ENCODE measurements at regions not wholly inside any gene's neighbourhood (a gene's known extent, or its start where the extent isn't known, plus 50 kb on each side); places are given as distances from the start of the nearest gene placed in this dataset.

GRCh38 chr6:156511570-156511969 lies 265.6 kb upstream of the ARID1B start:
- DNase-seq = no peak

DNA sequence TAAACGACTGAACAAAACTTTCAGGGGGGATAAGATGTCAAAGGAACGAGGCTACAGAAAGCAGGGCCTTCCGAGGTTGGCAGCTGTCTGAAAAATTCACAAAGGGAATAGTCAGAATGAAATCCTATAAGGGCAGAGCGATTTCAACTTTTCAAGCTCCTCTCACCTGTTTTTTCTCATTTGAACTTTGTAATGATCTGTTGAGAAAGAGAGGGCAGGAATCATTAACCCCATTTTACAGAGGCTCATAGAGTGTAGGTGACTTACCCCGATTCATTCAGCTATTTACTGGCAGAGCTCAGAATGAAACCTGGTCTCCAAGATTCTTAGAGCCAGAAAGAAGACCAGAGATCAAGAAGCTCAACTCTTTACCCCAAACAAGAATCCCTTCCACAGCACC lies 266.1 kb upstream of the ARID1B start:
- no peak for DNase-seq

DNA sequence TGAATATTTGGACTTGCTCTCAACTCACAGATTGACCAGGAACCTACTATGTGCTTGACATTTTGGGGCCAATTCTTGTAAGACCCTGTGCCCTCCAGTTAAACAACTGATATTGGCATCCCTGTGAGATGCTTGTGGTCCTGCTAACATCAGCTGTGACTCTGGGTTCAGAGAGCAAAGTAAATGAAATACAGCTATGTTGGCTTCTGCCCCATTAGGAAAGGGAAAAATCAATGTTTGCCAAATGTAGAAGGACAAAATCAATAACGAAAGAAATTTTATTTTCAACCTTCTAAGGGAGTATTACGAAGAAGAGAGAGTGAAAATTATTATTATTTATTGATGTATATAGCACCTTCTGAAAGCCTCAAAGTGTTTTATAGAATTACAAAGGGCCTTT lies 266.9 kb upstream of the ARID1B start:
- DNase-seq = no peak

DNA sequence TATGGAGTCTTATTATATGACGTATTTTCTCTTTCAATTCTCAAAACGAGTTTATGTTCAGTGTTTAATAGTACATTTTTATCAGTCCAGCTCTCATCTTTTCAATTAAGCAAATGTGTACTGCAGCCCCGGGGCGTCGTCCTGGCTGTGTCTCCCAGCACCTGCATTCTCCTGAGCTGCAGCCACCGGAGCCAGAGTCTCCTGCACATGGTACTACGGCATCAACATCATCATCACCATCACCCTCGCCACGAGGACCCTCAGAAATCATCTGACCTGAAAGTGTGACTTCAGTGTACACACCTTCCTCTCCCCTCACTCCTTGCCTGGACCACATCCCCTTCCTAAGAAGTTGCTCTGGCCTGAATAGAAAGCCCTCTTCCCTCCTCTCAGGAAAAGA lies 267.7 kb upstream of the ARID1B start:
- DNase-seq = no peak

- DNase-seq = no peak
Measured at GRCh38 chr6:156508923-156509322, 268.3 kb upstream of the ARID1B start.

- peak; percentile 15 for DNase-seq
Measured at GRCh38 chr6:156508126-156508525, 269.1 kb upstream of the ARID1B start.

DNA sequence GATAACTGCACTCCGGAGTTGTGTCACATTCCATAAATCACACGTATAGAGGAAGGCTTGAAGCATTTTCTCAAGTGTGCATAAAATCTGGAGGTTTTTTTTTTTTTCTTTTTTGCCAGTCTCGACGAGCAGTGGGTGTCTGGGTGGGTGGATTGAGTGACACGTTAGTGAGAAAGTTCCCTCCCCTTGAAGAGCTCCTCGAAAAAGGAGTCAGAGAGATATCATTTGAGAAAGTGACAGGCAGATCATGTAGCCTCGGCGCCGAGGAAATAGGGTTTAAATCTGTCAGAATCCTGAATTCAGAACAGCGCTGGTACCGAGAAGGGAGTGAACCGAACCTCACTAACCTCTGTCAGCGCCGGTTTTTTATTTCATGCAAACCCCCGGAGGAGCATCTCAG lies 269.5 kb upstream of the ARID1B start:
- DNase-seq = no peak

DNA sequence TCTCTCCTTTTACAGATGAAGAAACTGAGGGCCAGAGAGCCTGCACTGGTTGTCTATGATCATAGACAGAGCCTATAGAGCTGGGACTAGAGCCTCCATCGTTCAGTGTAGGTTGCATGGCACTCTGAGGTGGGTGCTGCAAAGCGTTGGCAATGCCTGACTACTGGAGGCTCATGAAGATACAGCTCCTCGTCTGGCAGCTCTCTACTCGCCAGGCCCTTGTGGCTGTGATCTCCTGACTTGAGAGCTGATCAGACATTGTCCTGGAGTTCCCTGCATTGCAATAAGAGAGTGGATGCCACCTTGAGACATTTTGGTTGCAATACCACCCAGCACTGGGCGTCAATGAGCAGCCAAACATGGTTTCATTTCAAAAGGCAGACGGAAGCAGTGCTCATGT lies 270.1 kb upstream of the ARID1B start:
- DNase-seq = no peak

GRCh38 chr6:156502969-156503504 lies 274.1 kb upstream of the ARID1B start:
- DNase-seq = no peak

DNA sequence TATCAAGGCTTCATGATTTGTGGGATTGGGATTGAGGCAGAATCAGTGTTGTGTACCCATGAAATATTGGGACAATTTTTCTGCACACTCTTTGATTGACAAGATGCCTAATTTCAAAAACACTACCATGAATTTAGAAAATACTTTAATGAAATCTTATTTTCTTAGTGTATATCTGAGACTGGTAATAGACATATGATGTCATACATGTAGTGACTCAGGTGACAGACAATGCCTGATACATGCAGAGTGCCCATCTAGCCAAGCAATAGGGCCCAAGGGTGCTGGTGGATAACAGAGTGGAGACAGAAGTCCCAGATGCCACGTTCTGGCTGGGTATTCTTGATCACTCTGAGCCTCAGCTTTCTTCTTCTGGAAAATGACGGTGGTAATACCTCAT lies 279.6 kb upstream of the ARID1B start:
- DNase-seq = no peak

DNA sequence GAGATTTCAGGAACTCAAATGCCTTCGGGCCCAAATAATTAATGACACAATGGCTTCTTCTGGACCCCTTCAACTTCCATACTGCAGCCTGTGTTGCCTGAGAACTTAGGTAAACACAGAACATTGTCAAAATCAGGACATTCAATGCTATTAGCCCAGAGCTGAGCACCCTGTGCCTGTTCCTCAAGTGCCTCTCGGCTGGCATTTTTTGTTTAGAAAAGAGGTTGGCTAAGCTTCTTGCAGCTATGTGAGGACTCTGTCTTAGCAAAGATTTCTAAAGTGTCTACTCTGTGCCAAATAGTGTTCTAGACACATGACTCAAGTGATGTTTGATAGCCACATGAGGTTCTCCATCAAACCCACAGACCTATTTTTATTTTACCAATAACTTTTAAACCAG lies 289.3 kb upstream of the ARID1B start:
- no peak for DNase-seq

GRCh38 chr6:156485150-156485549 lies 292.0 kb upstream of the ARID1B start:
- DNase-seq = no peak

- DNase-seq = no peak
Measured at GRCh38 chr6:156474507-156475120, 302.6 kb upstream of the ARID1B start.

- DNase-seq = no peak
Measured at GRCh38 chr6:156471000-156471399, 306.2 kb upstream of the ARID1B start.

DNA sequence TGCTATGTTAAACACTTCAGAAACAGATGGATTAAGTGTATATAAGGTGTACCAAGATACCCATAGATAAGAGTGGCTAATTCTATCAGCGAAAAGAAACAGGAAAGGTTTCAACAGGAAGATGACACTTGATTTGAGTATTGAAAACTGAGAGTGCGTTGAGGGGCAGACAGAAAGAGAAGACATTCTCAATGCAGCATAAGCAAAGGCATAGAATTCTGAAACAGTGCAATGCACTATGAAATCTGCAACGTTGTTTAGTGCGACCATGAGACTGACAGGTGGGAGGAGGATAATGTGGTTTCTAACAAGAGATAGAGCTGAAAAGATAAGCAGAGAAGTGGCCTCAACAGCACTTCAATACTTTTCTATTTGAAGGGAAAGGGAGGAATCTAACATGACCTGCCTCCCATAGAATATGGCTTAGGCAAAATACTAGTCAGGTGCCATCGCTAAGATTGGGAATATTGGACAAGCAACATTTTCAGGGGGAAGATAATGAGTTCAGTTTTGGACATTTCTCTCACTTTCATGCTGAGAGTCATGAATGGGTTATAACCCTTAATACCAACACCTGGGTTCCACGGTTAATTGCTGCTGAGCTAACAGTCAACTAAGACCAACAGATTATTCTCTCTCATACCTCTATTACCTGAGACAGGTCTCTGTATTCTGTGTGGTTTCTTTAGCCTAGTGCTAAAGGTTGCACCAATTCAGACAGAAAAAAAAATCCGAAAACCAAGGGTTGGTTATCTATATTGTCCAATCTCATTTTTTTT lies 312.9 kb upstream of the ARID1B start:
- DNase-seq = no peak

DNA sequence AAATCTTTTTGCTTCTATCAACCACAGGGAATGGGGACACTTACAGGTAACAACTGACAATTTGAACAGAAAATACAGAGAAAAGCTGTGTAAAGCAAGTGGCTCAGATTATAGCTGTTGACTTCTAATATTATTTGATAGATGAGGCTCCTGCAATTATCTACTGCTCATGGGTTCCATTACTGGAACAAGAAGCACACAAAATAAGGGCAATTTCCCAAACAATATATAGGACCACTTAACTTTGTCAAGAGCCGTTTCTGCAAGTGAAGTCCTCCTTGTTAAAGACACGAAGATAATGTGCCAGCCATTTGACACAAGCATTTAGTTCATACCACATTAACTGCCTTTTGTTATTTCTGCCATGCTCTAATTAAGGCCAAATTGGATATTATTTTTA lies 315.5 kb upstream of the ARID1B start:
- no peak for DNase-seq

DNA sequence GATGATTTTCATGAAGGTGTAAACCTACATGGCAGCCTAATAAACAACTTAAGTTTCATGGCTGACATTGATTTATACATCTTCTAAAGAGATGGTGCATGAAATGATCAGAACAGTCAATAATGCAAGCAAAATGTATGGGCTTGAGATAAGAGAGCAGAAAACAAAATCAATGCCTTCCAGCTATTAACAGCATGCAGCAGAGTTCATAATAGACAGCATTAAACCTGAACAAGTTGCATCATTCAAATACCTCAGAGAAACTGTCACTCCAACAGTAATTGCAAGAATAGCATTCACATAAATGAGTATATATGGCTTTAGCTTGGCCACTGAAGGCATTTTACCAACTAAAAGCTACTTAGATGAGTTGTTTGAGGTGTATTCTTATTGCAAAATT lies 319.6 kb upstream of the ARID1B start:
- no peak for DNase-seq

GRCh38 chr6:156455847-156456246 lies 321.3 kb upstream of the ARID1B start:
- DNase-seq = no peak

GRCh38 chr6:156454867-156455266 lies 322.3 kb upstream of the ARID1B start:
- no peak for DNase-seq

DNA sequence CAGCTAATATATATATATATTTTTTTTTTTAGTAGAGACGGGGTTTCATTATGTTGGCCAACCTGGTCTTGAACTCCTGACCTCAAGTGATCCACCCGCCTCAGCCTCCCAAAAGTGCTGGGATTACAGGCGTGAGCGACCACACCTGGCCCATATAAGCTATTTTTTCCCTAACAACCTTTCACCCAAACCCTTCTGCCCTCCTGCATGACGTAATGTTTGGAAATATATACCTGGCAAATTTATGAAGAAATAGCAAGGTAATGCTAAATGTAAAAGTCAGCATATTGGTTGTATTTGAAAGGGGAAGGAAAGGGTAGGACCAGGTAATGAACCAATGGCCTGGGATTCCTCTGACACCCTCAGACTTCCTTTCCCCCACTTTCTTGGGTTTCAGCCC lies 325.5 kb upstream of the ARID1B start:
- no peak for DNase-seq

DNA sequence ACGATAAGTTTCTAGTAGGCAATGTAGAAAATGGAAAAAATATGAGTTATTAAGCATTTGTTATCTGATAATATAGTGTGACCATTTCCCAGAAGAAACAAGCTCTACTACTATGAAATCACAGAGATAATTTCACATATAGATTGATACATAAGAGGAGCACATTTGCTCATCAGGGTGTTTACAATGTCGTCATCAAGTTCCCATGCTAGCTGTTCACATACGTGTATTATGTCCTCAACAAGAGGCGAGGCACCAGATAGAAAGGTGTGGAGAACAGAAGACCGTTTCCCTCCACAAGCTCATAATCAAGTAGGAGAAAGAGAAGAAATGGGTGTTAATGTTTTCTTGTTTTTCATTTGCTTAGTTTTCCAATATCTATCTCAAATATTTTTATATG lies 326.1 kb upstream of the ARID1B start:
- DNase-seq = no peak

DNA sequence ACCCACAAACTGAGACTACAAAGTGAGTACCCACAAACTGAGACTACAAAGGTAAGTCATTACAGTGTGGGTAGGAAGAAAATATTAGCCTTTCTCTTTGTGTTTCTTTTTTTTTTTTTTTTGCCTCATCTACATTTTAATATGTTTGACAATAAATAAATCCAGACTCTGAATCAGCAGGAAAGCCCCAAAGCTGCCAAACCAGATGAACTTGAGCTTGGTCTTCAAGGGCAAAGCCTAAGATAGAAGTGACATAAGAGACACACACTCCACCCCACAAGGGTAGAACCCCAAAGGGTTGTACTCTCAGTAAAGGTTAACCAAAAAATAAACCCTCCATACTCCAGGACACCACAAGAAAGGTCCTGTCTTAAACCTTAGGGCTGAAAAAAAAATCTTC lies 326.8 kb upstream of the ARID1B start:
- no peak for DNase-seq

DNA sequence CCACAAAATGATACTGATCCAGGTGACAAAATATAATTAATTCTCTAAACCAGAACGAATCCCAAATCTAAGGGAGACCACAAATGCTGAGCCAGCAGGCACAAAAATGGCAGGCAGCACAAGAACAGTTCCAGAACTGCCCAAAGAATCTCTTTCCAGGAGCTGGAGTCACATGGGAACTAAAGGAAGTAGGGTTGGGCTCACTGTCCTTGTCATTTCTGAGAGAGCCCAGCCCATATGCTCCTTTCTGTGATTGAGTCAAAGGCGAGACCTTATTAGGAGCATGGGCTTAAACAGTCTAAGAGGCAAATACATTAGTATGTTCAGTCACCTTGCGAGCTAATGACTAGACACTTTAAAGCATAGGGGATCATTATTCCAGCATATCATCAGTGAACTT lies 327.6 kb upstream of the ARID1B start:
- no peak for DNase-seq

DNA sequence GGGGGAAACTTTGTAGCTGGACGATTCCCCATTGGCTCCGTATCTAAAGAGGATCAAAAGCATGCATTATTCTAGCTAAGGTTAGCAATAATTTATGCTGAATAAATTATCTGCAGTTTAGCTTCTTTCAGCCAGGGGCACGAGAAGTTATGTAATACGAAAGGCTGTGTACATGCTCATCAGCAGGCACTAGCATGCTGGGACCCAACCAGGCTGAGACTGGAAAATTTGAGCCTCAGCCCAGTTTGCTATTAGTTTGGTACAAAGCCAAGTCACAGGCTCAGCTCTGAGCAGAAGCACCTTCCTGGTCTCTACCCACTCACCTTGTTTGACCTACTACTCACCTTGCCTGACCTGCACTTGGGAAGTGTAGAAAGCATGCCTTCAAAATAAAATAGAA lies 328.1 kb upstream of the ARID1B start:
- DNase-seq = no peak

Measured in occipital lobe (tissue), 1 donor.